Fibroblast of peridontal ligament (primary cell): ENCODE measurements at regions not wholly inside any gene's neighbourhood (a gene's known extent, or its start where the extent isn't known, plus 50 kb on each side); places are given as distances from the start of the nearest gene placed in this dataset.

Experiments
- DNase-seq: peaks from one replicate; pipeline ENCODE4 v3.0.0-alpha.2; 2010; ENCODE audit errors: extremely low read depth

- no peak for DNase-seq
Observed at GRCh38 chr7:22587322-22587721, 87.3 kb upstream of the STEAP1B start.

- DNase-seq, result peak; percentile 60
Observed at GRCh38 chr7:22586786-22587140, 86.8 kb upstream of the STEAP1B start.

DNA sequence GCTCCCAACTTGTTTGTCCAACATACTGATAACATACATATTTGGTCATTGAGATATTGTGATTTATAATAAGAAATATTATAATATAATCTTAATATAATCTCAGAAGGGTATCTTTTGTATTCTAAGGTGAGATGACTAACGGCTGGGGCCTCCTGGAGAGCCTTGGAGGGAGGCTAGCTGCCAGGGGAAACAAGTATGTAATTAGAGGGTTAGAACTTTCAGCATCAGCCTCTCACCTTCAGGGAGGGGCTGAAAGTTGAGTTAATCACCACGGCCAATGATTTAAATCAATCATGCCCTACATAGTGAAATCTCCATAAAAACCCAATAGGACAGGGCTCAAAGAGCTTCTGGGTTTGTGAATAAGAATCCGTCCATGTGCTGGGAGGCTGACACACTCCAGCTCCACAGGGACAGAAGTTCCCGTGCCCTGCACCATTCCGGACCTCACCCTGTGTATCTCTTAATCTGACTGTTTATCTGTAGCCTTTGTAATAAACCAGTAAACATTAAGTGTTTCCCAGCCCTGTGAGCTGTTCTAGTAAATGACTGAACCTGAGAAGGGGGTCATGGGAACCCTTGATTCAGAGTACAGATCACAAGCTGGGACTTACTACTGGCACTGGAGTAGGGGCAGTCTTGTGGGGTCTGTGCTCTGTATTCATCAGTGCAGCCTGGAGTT, 86.3 kb upstream of the STEAP1B start:
- DNase-seq, result no peak

GRCh38 chr7:22584179-22584578, 84.2 kb upstream of the STEAP1B start:
- no peak for DNase-seq

DNA sequence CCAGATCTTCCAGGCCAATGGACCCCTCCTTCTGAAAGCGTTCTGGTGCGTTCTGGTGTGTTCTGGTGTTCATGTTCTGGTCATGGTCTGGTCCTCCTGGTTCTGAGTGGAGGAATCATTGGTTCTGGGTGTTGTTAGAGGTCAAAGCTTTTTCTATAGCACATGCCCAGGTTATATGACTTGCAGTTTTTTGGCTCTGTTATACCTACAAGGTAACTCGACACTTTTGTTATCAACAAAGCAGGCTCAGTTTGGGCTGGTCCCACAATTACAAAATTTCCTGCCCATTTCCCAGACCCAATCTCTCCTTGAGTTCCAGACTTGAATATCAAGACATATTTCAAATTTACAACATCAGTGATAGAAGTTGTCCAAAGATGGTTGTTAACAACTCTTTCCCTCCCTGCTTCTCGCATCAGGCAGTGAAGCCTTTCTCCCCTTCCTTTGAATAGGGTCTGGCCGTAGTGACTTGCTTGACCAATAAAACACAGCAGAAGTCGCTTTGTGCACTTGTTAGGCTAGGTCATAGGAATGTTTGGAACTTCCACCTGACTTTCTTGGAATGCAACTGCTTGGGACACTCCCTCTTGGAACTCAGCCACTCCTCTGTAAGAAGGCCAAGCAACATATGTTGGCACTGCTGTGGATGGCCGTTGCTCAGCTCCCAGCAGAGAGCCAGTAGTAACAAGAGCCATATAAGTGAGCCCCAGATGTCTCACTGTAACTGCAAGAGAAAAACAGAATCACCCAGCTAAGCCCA, 83.1 kb upstream of the STEAP1B start:
- peak; percentile 83 for DNase-seq

DNA sequence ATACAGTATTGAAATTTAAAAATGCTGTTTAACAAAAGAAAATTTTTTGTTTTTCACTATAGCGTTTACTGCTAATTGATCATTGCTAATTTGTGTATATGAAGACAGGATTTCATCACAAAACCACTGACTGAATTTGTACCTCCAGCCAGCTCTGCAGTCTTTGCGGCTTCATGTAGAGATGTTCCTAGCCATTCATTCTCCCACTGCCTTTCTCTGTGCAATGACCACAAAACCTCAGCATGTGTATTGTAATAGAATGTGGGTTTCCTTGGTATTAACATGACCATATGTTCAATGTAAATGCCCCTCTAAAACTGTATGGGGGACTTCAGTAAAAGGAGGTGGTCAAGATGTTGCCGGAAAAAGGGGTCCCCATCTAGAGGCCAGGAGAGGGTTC, 81.1 kb upstream of the STEAP1B start:
- no peak for DNase-seq

DNA sequence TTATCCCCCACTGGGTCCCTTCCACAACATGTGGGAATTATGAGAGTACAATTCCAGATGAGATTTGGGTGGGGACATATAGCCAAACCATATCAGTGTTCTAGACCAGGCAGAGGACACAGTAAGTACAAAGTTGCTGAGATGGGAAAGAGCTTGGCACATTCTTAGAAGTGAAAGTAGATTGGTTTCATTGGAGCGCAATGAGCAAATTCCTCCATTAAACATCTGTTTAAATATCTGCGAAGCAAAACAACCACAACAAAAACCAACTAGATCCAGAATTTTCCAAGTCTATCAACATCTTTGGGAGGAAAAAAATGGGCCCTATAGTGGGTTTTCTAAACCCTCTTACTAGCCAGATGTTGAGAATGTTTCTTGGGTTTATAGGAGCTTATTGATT, 80.0 kb upstream of the STEAP1B start:
- DNase-seq, result peak; percentile 59

DNA sequence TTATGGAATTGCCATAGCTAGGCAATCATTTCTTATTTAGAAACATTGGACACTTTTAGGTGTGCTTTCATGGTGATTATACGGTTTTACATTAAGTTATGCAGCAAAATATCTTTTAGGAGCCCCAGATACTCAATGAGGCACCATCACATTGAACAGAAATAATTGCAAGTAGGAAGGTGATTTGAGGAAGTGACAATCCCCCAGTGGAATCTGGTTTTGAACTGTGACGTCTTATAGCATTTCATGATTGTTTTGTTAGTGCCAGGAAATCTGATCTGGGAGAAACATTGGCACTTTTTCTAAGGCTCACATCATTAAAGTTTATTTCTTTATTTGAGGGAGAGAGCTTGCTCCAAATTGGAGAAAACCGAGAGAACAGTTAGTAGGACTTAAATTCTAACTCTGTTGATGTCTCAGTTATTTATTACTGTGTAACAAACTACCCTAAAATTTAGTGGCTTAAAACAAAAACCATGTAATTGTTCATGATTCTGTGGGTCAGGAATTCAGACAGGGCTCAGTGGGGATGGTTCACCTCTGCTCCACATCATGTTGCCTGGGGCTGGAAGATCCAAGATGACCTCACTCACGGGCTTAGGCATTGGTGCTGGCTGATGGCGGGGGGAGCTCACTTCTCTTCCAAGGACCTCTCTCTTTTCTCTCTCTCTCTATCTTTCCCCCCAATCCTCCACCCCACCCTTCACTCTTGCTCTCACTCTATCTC, 78.2 kb upstream of the STEAP1B start:
- peak; percentile 89 for DNase-seq

GRCh38 chr7:22577470-22578001, 77.5 kb upstream of the STEAP1B start:
- DNase-seq, result peak; percentile 100

- no peak for DNase-seq
Observed at GRCh38 chr7:22576612-22577469, 76.9 kb upstream of the STEAP1B start.

- DNase-seq, result no peak
Observed at GRCh38 chr7:22574754-22575520, 74.9 kb upstream of the STEAP1B start.

GRCh38 chr7:22572937-22573336, 72.9 kb upstream of the STEAP1B start:
- DNase-seq, result peak; percentile 89

GRCh38 chr7:22572292-22572691, 72.3 kb upstream of the STEAP1B start:
- peak; percentile 62 for DNase-seq

- no peak for DNase-seq
Observed at GRCh38 chr7:22571766-22572165, 71.8 kb upstream of the STEAP1B start.

- no peak for DNase-seq
Observed at GRCh38 chr7:22569586-22570321, 69.8 kb upstream of the STEAP1B start.

DNA sequence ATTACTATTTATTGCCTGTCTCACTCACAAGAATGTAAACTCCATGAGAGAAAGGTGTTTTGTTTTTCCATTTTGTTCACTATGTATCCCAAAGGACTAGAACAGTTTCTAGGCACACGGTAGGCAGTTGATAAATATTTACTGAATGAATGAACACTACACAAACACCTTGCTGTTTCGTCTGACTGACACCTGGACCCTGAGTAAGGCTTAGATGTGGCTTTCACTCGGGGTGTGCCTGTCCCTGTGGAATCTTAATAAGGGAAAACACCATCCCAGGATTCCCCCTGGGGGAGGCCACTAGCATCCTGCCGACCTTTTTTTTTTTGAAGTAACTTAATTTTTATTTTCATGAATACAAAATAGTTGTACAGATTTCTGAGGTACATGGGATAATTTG, 66.6 kb upstream of the STEAP1B start:
- no peak for DNase-seq

GRCh38 chr7:22566176-22566575, 66.2 kb upstream of the STEAP1B start:
- DNase-seq, result no peak

GRCh38 chr7:22565315-22565811, 65.4 kb upstream of the STEAP1B start:
- peak; percentile 57 for DNase-seq

DNA sequence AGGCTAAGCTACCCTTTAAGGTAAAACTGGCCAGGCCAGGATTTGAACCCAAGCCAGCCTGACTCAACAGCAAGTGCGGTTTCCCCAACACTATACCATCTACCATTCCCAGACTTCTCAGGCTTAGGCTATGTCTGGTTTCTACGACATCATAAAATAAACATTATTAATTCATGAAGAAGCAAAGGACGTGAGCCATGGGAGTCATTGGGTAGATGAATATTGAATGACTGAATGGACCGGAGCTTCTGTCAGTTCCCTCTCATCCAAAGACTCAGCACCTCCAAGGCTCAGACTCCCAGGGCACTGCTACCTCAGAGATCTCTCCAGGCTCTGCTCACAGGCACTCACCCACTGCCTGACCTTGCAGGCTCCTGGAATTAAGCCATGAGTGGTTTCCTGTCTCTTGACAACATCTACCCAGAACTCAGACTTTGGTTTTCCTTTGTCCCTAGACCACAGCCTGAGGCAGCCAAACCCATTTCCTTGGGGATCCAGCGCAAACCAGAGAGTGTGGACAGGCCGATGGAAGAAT, 64.6 kb upstream of the STEAP1B start:
- peak; percentile 86 for DNase-seq
